GM19467 (cell line): ENCODE measurements at regions not wholly inside any gene's neighbourhood (a gene's known extent, or its start where the extent isn't known, plus 50 kb on each side); places are given as distances from the start of the nearest gene placed in this dataset.
"Not testable (repeated sequence)": the region's sequence is repeated elsewhere in the genome, so short reads cannot be mapped to it uniquely, and the experiment has no call there.

Source experiments
- ATAC-seq: cut with Tn5 transposase; IDR thresholded peaks from one replicate; pipeline ENCODE4 v1.9.1; 2021; ENCODE audit warnings: mild to moderate bottlenecking, moderate library complexity; ENCODE audit not compliant: unreplicated experiment

GRCh38 chr5:60141119-60141518, 247.6 kb upstream of the PDE4D start:
- no peak for ATAC-seq

- no peak for ATAC-seq
Observed at GRCh38 chr5:60136841-60137240, 243.3 kb upstream of the PDE4D start.

DNA sequence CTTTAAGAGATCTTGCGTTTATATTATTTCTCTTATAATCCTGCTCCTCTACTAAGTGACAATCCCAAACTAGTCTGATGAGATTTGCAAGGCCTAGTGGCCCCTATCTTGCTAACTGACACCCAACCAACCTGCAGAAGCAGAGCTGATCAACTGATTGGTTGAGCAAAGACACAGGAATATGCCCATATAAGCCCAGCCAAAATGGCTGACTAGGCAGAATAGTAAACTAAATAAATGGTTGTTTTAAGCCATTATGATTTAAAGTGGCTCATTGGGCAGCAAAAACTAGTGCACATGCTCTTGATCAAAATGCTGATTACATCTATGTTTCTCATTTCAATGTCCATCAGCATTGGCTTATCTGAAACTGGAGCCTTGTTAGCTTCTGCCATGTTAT, 238.0 kb upstream of the PDE4D start:
- ATAC-seq: no peak

- ATAC-seq: no peak
Observed at GRCh38 chr5:60125636-60126035, 232.1 kb upstream of the PDE4D start.

- no peak for ATAC-seq
Observed at GRCh38 chr5:60102961-60103693, 209.6 kb upstream of the PDE4D start.

DNA sequence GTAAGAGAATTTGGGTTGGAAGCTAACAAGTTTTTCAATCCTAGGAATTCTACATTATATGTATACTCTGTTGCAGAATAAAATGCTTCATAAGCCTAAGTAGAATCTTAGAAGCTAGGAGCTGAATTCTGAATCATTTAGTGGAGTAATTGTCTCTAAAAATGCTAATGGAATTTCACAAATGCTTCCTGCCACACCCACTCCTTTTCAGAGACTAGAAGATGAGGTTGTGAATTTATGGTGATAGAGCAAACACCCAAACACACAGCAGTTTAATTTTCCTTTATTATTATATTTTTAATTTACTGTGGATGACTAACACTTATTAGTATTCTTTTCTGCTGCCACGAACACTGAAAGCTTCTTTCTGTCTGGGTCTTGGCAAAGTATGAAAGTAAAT, 208.0 kb upstream of the PDE4D start:
- no peak for ATAC-seq

DNA sequence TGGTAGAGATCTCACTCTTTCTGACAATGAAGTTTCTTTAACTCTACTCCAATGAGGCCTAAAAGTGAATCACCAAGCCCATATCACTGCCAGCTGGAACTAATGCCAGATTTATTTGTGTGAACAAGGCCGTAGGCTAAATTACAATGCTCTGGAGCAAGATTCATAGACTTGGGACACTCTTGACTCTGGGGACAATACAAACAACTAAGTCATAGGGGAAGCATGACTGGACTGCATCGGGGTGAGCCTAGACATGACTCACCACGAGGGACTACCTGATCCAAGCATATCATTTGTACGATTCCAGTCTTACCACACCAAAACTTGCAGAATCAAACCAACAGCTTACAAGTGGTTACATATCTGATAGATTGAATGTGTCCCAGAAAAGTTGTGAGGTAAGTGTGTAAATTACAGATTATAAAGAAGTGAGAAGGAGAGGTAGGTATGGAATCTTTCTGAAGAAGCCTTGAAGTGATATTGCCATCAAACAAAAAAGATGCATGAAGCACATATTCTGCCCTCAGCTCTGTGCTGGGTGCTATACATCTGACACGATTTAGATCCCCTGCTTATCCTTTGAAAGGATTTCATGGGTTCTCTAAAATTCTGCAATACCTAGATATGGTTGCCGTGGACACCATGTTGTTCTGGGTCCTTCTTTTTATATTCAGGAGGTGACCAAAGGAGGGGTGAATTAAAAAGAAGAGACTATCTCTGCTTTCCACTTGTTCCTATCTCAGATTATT, 199.3 kb upstream of the PDE4D start:
- ATAC-seq: no peak

DNA sequence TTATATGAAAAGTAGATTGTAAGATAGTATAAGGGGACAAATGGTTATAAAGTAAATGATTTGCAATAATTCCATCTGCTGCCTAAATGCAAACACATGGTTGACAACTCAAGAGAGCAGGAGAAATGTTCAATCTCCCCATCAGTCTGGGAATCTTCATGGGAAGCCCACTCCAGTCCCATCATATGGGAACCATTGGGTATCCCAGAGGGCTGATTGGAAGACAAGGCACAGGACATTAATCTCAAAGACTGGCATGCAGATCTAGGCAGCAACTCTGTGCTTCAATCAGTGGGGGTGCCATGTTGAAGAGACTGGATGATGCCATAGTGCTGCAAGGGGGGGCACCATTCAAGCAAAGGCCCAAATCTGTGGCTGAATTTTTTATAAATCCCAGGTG, 193.1 kb upstream of the PDE4D start:
- no peak for ATAC-seq

- ATAC-seq: no peak
Observed at GRCh38 chr5:60084226-60084625, 190.7 kb upstream of the PDE4D start.

GRCh38 chr5:60077292-60077691, 183.8 kb upstream of the PDE4D start:
- ATAC-seq: no peak

DNA sequence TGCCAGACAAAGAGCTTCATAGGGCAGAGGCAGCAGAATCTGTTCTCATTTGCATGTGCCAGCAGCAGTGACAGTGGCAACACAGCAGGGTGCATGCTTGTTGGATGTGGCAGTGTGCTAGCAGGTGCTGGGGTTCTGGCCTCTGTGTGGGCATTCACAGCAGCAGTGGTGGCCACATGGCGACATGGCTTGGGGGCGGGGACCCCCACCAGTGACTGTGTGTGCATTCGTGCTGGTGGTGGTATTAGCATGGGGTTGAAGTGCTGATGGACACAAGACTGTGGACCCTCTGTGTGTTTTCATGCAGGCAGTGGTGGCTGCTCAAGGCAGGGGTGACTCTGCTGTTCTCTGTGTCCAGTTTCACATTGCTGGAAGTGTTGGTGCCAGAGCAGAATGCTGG, 183.2 kb upstream of the PDE4D start:
- no peak for ATAC-seq

DNA sequence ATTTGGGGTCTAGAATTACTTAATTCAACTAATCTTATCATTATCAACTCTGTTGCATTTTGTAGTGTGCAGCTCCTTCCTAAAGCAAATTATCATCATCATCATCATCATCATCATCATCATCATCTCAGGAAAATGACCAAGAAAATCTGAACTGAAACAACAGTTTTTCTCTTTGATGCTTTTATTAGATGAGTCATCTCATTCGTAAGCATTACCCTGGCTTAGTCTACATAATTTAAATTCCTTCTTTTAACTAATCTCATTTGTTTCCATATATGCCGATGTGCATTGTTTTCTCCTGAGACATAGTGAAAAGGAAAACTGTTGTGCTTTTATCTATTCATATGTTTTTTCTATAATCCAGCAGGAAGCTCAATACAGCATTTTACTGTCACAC, 173.0 kb upstream of the PDE4D start:
- no peak for ATAC-seq

GRCh38 chr5:60060389-60060788, 166.9 kb upstream of the PDE4D start:
- no peak for ATAC-seq

DNA sequence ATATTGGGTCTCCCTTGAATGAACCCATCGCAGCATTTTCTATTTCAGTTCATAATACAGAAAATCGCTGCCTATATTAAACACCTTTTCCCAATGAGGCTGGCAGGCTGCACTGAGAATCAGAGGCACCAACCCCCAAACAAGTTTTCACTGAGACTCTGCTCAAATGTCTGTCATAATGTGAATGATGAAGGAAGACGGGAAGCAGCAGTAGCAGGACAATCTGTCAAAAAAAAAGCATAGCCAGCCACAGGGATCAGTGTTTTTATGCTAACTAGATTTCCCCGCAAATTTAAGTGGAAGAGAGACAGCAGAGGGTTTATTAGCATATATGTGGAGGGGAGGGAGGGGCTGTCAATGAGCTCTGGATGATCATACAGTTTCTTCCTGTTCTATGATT, 162.7 kb upstream of the PDE4D start:
- no peak for ATAC-seq

GRCh38 chr5:60055168-60055567, 161.6 kb upstream of the PDE4D start:
- ATAC-seq: no peak

DNA sequence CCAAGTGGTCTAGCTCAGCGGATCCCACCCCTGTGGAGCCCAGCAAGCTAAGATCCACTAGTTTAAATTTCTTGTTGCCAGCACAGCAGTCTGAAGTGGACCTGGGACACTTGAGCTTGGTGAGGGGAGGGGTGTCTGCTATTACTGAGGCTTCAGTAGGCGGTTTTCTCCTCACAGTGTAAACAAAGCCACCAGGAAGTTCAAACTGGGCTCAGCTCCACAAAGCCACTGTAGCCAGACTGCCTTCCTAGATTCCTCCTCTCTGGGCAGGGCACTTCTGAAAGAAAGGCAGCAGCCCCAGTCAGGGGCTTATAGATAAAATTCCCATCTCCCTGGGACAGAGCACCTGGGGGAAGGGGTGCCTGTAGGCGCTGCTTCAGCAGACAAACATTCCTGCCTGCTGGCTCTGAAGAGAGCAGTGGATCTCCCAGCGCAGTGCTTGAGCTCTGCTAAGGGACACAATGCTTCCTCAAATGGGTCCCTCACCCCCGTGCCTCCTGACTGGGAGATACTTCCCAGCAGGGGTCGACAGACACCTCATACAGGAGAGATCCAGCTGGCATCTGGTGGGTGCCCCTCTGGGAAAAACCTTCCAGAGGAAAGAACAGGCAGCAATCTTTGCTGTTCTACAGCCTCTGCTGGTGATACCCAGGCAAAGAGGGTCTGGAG, 148.6 kb upstream of the PDE4D start:
- not testable (repeated sequence) for ATAC-seq

- ATAC-seq: not testable (repeated sequence)
Observed at GRCh38 chr5:60041508-60041907, 148.0 kb upstream of the PDE4D start.

DNA sequence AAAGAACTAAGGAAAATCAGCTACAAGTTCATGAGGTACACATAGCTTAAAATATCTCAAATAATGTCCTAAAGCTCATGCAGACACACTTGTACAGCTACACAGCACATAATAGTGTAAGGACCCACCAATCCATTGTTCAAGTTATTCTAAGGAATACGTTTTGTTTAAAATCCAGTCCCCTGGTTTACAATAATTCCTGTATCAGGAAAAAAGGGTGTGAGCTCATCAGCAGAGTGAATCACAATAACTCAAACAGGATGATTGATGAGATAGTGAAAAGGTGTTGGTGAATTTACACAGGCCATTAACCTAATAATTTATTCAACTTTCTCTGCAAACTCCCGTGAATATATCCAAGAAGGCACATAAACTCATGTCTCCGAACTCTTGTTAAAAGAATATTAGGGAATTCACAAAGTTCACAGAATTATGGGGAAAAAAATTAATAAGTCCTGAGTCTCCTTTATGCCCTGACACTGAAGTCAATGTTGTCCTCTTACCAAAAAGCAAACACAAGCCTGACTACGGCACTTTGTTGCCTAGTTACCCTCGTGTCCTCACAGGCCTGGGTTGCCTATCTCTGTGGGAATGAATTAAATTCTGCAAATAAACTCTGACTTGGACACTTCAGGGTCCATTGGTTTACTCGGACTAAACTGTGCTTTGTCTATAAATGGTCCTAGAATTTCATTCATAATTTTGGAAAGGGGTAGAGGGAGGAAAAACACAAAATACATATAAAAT, 142.8 kb upstream of the PDE4D start:
- no peak for ATAC-seq

DNA sequence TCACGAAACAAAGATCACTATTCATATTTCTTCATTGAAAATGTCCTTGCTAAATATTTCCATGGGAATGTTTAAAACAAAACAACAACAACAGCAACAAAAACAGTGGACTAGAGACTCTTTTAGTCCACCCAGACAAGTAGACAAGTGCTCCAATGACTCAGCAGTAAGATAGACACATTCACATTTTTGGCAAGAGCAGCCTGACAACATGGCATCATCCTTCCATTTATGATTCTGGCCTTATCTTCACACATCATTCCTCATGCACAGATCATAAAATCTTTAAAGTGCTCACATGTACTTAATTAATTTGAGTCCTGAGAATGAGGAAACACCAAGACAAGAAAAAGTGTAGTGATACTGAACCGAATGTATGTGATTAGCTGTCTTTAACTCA, 132.6 kb upstream of the PDE4D start:
- no peak for ATAC-seq

- ATAC-seq: no peak
Observed at GRCh38 chr5:60024104-60024503, 130.6 kb upstream of the PDE4D start.

GRCh38 chr5:60023255-60023654, 129.7 kb upstream of the PDE4D start:
- no peak for ATAC-seq
